ENCODE measurements at regions not wholly inside any gene's neighbourhood (a gene's known extent, or its start where the extent isn't known, plus 50 kb on each side); places are given as distances from the start of the nearest gene placed in this dataset.

GRCh38 chr4:52231526-52231925, 180.4 kb downstream of the SPATA18 start:
- no peak for DNase-seq (ENCODE audit: low read depth)

- peak; percentile 28 for DNase-seq (ENCODE audit: low read depth)
These were observed 183.7 kb downstream of the SPATA18 start for GRCh38 chr4:52234561-52235440.

DNA sequence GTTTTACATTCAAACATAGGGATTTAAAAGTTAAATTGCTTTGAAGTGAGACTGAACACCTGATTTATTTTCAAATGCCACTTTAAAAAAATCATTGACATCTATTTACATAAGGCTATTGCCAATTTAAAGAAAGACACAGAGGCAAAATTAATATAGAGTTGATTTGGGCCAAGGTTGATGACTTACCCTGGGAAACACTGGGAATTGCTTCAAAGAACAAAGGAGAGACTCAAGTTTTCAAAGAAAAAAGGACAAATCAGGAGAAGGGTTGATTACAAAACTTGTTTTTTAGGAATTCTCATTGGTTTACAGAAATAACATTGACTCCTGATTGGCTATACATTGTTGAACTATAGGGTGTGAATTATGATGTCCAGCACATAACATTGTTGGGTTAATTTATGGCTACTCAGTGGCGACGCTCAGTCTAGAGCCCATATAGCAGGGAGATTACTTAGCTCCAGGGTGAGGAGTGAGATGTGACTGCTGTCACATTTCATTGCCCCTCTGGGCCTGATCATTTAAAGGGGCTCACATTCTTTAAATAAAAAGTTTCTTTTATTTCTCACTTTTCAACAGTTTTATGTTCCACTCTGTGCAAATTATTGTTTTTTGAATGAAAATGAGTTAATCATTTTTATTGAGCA, 184.6 kb downstream of the SPATA18 start:
- DNase-seq (ENCODE audit: low read depth) = no peak

- no peak for DNase-seq (ENCODE audit: low read depth)
These were observed 190.8 kb downstream of the SPATA18 start for GRCh38 chr4:52241916-52242315.

GRCh38 chr4:52243367-52243766, 192.3 kb downstream of the SPATA18 start:
- DNase-seq (ENCODE audit: low read depth) = no peak

GRCh38 chr4:52244103-52244775, 193.1 kb downstream of the SPATA18 start:
- no peak for DNase-seq (ENCODE audit: low read depth)

GRCh38 chr4:52244848-52245247, 193.7 kb downstream of the SPATA18 start:
- no peak for DNase-seq (ENCODE audit: low read depth)

GRCh38 chr4:52246827-52247226, 195.7 kb downstream of the SPATA18 start:
- DNase-seq (ENCODE audit: low read depth) = no peak

DNA sequence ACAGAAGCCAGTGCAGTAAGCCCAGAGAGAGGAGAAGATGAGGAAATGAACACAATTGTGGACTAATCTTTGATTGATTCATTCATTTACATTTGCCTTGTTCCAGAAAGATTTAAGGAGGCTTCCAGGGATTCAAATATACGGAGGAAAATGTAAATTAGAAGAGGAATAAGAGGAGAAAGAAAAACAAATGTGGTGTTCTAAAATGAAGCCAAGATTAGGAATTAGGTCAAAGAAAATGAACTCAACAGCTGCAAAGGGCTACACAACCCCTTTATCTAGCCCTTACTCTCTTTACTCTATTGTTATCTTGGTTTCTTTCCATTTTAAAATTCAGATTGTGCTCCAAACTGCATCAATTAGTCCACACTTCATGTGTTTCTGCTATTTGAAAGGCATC, 196.8 kb downstream of the SPATA18 start:
- no peak for DNase-seq (ENCODE audit: low read depth)

- no peak for DNase-seq (ENCODE audit: low read depth)
These were observed 197.7 kb downstream of the SPATA18 start for GRCh38 chr4:52248820-52249219.

- no peak for DNase-seq (ENCODE audit: low read depth)
These were observed 198.5 kb downstream of the SPATA18 start for GRCh38 chr4:52249581-52249980.

DNA sequence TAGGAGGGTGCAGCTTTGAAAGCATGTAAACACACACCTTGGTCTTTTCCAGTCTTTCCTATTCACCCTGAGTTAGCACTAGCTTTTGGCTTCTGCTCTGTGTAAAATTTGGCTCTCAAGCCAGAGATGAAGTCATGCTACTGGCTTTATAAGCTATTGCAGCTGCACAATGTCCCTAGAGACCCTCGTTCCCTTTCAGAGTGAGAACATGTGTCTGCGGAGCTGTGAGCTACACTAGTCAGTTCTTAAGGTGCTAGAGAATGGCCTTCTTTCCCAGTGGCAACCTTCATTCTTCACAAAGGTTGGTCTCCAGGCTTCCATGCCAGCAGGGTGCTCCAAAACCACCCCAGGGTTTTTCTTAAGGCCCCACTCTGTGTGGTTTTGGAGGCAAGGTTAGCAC, 199.1 kb downstream of the SPATA18 start:
- DNase-seq (ENCODE audit: low read depth) = peak; percentile 12

GRCh38 chr4:52251864-52252263, 200.8 kb downstream of the SPATA18 start:
- no peak for DNase-seq (ENCODE audit: low read depth)

DNA sequence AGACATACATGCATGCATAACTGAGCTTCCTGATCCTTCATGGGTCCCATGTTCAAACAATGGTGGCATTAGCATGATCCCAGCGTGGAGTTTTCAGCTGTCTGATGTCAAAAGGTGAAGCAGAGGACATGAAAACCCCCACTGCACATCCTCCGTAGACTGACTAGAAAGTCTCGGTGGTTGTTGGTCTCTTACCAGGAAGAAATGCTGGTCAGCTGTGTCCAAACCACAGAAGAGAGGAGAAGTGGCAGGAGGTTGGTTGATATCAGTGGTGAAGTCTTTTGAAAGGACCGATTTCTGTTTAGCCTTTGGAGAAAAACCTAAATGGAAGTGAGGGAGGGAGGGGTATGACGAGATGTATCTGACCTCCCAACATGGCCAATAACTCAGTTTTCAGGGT, 201.9 kb downstream of the SPATA18 start:
- no peak for DNase-seq (ENCODE audit: low read depth)

DNA sequence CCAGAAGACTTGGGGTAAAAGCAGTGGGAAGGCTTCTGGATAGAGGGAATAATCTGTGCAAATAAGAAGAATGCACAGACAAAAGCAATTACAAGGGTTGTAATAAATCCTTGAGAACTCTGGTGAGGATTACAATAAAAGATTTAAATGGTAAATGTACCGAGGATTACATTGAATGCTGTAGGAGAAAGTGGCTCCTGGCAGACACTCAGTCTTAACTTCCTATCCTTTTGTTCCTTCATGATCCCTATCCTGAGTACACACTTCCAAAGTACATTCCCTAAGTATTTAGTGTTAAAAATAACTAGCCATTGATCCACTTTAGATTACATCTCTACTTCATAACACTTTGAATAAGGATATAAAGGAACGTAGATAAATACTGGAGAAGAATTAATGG, 205.4 kb downstream of the SPATA18 start:
- no peak for DNase-seq (ENCODE audit: low read depth)

- no peak for DNase-seq (ENCODE audit: low read depth)
These were observed 208.9 kb downstream of the SPATA18 start for GRCh38 chr4:52259978-52260377.

DNA sequence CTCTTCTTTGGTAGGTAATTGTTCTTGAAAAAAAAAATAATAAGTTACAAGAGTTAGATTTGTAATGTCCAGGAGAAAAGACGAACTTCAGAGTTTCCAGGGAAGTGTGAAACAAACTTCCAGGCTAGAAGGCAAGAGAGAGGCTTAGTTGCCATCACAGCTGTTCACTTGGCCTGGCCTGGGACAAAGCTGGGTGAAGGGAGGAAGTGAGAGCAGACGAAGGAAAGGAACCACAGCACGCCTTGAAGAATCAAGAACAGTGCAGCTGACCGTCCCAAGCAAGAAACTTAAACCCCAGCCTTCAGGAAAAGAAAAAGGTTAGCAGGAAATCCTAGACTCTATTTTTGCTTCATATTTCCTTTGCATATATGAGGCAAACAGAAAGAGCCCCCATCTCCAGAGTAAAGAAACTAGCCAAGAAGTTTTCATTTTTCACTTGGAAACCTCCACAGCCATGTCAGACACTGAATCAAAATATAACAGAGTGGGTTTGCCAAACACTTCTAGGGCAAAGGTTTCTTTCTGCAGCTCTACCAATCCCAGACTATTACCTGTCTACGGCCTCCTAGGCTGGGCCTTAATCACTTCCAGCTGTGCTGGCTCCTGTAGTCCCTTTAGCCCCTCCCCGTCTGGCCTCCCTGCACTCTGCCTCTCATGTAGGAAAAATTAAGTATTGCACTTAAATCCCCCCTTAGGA, 209.6 kb downstream of the SPATA18 start:
- DNase-seq (ENCODE audit: low read depth) = no peak

GRCh38 chr4:52263607-52264006, 212.5 kb downstream of the SPATA18 start:
- DNase-seq (ENCODE audit: low read depth) = no peak

- no peak for DNase-seq (ENCODE audit: low read depth)
These were observed 214.8 kb downstream of the SPATA18 start for GRCh38 chr4:52265781-52266525.

- no peak for DNase-seq (ENCODE audit: low read depth)
These were observed 215.5 kb downstream of the SPATA18 start for GRCh38 chr4:52266537-52267137.

All from myocyte (in vitro differentiated cells).